Right lobe of liver (tissue), 6 donors: ENCODE measurements at regions not wholly inside any gene's neighbourhood (a gene's known extent, or its start where the extent isn't known, plus 50 kb on each side); places are given as distances from the start of the nearest gene placed in this dataset.

Source experiments
- ATAC-seq, 4 donors: fragments of 200-7000 bp; cut with Tn5 transposase; one replicate each; pipeline ENCODE4 v1.9.1; 2020; ENCODE audit warnings: mild to moderate bottlenecking in 4 of 4, moderate library complexity in 4 of 4
- DNase-seq, 3 donors: peaks; one replicate each; pipeline ENCODE4 v3.0.0-alpha.2; 2020
- H3K27ac ChIP-seq, 3 donors: fragments of 200-600 bp; one replicate each; pipeline ENCODE4 v1.8.0; 2022
- H3K27me3 ChIP-seq, 2 donors: fragments of 200-600 bp; one replicate each; pipeline ENCODE4 v1.8.0; 2022
- H3K36me3 ChIP-seq, 4 donors: fragments of 200-600 bp; sonication (generic) in 1 of 4; one replicate each; pipeline versions ENCODE4 v1.5.1 to v1.8.0; 2017 to 2022; ENCODE audit warnings: control low read depth in 1 of 4
- H3K4me1 ChIP-seq, 4 donors: fragments of 200-600 bp; sonication (generic) in 1 of 4; one replicate each; pipeline versions ENCODE4 v1.5.1 to v1.8.0; 2017 to 2022; ENCODE audit warnings: control low read depth in 1 of 4
- H3K4me3 ChIP-seq, 3 donors: fragments of 200-600 bp; one replicate each; pipeline ENCODE4 v1.8.0; 2022
- H3K9me3 ChIP-seq, 4 donors: fragments of 200-600 bp; sonication (generic) in 1 of 4; one replicate each; pipeline versions ENCODE4 v1.5.1 to v1.8.0; 2017 to 2022; ENCODE audit warnings: control low read depth in 1 of 4
- POLR2A ChIP-seq: fragments of 450-650 bp; IDR thresholded peaks from one replicate; pipeline ENCODE4 v1.6.1; 2017; ENCODE audit warnings: antibody characterized with exemption, mild to moderate bottlenecking
- WGBS: methylation state at CpG from one replicate; pipeline ENCODE4 v1.1.6; 2018; ENCODE audit warnings: low coverage, low lambda C conversion rate; ENCODE audit not compliant: insufficient coverage; ENCODE audit errors: missing lambda C conversion rate; 5-methylcytosine and 5-hydroxymethylcytosine counted together
- intact Hi-C, 2 donors: fragments of 100-400 bp; cut with DNase I; formaldehyde crosslinking; loops; one replicate each; pipeline versions ENCODE4 v1.11.2 to v1.14.1; 2022
- TF ChIP-seq, protein P1 (sequence below), 4 donors: fragments of 200-600 bp in 3 of 4; fragments of 450-650 bp in 1 of 4; IDR thresholded peaks; one replicate each; pipeline versions ENCODE4 v1.5.1 to v1.8.0; 2016 to 2022; ENCODE audit warnings: antibody characterized with exemption in 4 of 4, mild to moderate bottlenecking in 2 of 4
- donor health status: DM: no; HTN: yes; CAD: no.
- donor health status: DM: no; HTN: no; CAD: no.
- donor health status: DM: no; HTN: no; CAD: no.
- donor health status: DM: no; HTN: yes; CAD: no.
- donor health status: DM: no; HTN: yes; CAD: no.

GRCh38 chr12:43008953-43009845, 419.7 kb upstream of the PRICKLE1 start:
- ATAC-seq (no peak), DNase-seq (no peak)
- Histone ChIP-seq H3K27ac (no peak overlapping the region), H3K27me3 (no peaks in the 10 kb centered on the region), H3K36me3 (no peaks in the 10 kb centered on the region), H3K9me3 (no peaks in the 10 kb centered on the region), H3K4me1 (no peaks in the 10 kb centered on the region), H3K4me3 (no peak overlapping the region)
- 43% methylated on average over 2 of the region's 2 CpGs for WGBS
- intact Hi-C loops, result no loop called here
- TF ChIP-seq POLR2A, result no peak
- TF ChIP-seq, protein P1, sequence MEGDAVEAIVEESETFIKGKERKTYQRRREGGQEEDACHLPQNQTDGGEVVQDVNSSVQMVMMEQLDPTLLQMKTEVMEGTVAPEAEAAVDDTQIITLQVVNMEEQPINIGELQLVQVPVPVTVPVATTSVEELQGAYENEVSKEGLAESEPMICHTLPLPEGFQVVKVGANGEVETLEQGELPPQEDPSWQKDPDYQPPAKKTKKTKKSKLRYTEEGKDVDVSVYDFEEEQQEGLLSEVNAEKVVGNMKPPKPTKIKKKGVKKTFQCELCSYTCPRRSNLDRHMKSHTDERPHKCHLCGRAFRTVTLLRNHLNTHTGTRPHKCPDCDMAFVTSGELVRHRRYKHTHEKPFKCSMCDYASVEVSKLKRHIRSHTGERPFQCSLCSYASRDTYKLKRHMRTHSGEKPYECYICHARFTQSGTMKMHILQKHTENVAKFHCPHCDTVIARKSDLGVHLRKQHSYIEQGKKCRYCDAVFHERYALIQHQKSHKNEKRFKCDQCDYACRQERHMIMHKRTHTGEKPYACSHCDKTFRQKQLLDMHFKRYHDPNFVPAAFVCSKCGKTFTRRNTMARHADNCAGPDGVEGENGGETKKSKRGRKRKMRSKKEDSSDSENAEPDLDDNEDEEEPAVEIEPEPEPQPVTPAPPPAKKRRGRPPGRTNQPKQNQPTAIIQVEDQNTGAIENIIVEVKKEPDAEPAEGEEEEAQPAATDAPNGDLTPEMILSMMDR (IDR thresholded peaks at IDR 0.05), result no peak

DNA sequence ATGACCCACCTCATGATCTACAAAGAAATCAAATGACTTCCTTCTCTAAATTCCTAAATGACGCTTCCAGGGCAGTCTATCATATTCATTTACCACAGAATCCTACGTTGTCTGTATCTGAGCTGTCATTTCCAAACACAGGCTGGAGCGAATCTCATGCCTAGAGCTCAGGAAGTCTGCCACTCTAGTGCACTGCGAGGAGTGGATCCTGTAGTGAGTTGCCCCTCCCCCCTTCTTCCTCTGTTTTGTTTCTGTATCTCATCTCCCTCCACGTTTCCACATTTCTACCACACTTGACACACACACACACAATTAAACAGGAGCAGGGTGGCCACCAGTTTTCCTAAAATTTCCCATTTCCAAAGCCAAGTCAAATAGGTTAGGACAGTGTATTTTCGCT, 415.4 kb upstream of the PRICKLE1 start:
- Histone ChIP-seq H3K36me3 (no peaks in the 10 kb centered on the region), H3K27me3 (no peaks in the 10 kb centered on the region), H3K4me3 (no peak overlapping the region), H3K4me1 (no peaks in the 10 kb centered on the region), H3K9me3 (no peaks in the 10 kb centered on the region), H3K27ac (no peak overlapping the region)
- no peak for DNase-seq
- WGBS, result 20% methylated on average over 6 of the region's 6 CpGs
- no peak for TF ChIP-seq POLR2A
- TF ChIP-seq, protein P1 (IDR thresholded peaks at IDR 0.05), result no peak
- no peak for ATAC-seq
- intact Hi-C loops, result no loop called here

DNA sequence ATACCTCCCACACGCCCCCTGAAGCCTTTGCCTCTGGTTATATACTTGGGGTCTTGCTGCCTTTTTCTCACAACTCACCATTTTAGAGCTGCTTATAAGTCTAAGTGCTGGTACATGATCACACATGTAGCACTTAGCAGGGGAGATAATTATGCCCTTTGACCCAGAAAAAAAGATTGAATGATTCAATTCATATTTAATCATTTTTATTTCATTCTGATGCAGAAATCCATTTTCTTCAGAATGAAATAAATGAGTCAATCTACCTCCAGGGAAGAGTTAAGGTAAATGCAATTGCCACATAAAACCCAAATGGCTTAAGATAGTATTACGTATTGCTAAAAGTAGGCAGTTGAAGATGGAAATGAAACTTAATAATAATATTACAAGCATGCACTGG, 414.6 kb upstream of the PRICKLE1 start:
- no peak for ATAC-seq
- whole genome bisulfite sequencing, result 34% methylated on average over 2 of the region's 2 CpGs
- DNase-seq, result no peak

DNA sequence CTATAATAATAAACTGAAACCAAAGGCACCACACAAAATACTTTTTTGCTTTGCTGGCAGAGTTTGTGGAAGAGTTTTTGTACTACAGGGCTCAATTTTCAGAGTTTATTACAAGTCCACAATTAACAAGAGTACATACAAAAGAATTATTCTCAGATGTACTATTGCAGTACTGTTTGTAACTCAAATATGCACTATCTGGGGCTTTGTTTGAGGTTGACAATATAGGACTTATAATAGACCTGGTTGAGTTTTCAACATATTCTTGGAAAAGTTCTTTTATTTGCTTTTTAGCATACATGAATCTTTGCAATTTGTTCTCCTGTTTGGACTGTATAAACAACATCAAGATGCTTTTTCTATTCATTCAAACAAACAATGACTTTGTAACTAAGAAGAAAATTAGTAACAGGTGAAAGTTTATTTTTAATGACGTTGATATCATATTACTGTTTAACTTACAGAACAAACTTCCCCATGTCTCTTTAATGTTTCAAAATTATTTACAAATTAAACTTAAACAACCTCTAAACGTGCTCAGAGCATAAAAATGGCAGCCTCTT, 407.4 kb upstream of the PRICKLE1 start:
- Histone ChIP-seq H3K4me1 (no peaks in the 10 kb centered on the region), H3K4me3 (no peak overlapping the region), H3K9me3 (no peaks in the 10 kb centered on the region), H3K27ac (no peak overlapping the region), H3K27me3 (no peaks in the 10 kb centered on the region), H3K36me3 (no peaks in the 10 kb centered on the region)
- DNase-seq, result no peak
- no peak for TF ChIP-seq POLR2A
- TF ChIP-seq, protein P1 (IDR thresholded peaks at IDR 0.05), result no peak
- WGBS, result 34% methylated on average over 2 of the region's 2 CpGs
- ATAC-seq, result no peak
- intact Hi-C loops, result no loop called here

More for the DNA sequence above, 414.6 kb upstream of the PRICKLE1 start:
- intact Hi-C loops, result no loop called here
- no peaks in the 10 kb centered on the region for H3K27me3 ChIP-seq
- no peaks in the 10 kb centered on the region for H3K36me3 ChIP-seq
- no peaks in the 10 kb centered on the region for H3K9me3 ChIP-seq
- no peaks in the 10 kb centered on the region for H3K4me1 ChIP-seq
- no peak overlapping the region for H3K27ac ChIP-seq
- no peak overlapping the region for H3K4me3 ChIP-seq
- TF ChIP-seq, protein P1 (IDR thresholded peaks at IDR 0.05), result no peak
- TF ChIP-seq POLR2A, result no peak
